ENCODE measurements at regions not wholly inside any gene's neighbourhood (a gene's known extent, or its start where the extent isn't known, plus 50 kb on each side); places are given as distances from the start of the nearest gene placed in this dataset.

GRCh38 chr1:55593298-55593697 is 378.1 kb upstream of the USP24 start:
- Mint-ChIP-seq H3K36me3 (ENCODE audit: low read depth, unreplicated experiment) (no peaks in the 10 kb centered on the region), H3K4me3 (ENCODE audit: unreplicated experiment) (no peak overlapping the region), H3K4me1 (ENCODE audit: unreplicated experiment) (no peaks in the 10 kb centered on the region), H3K27ac (ENCODE audit: unreplicated experiment) (no peak overlapping the region), H3K9me3 (ENCODE audit: unreplicated experiment) (no peaks in the 10 kb centered on the region), H3K27me3 (ENCODE audit: unreplicated experiment) (no peaks in the 10 kb centered on the region)
- DNase-seq (ENCODE audit: low spot score), result no peak
- no peak for TF ChIP-seq CTCF (IDR thresholded peaks at IDR 0.05; ENCODE audit: unreplicated experiment)

- Mint-ChIP-seq H3K9me3 (ENCODE audit: unreplicated experiment) (no peaks in the 10 kb centered on the region), H3K36me3 (ENCODE audit: low read depth, unreplicated experiment) (no peaks in the 10 kb centered on the region), H3K4me3 (ENCODE audit: unreplicated experiment) (no peak overlapping the region), H3K27ac (ENCODE audit: unreplicated experiment) (no peak overlapping the region), H3K4me1 (ENCODE audit: unreplicated experiment) (no peaks in the 10 kb centered on the region), H3K27me3 (ENCODE audit: unreplicated experiment) (no peaks in the 10 kb centered on the region)
- no peak for DNase-seq (ENCODE audit: low spot score)
- no peak for TF ChIP-seq CTCF (IDR thresholded peaks at IDR 0.05; ENCODE audit: unreplicated experiment)
Observed at GRCh38 chr1:55592122-55592521, 377.0 kb upstream of the USP24 start.

- H3K27ac Mint-ChIP-seq (ENCODE audit: unreplicated experiment), result no peak overlapping the region
- TF ChIP-seq CTCF (IDR thresholded peaks at IDR 0.05; ENCODE audit: unreplicated experiment), result no peak
- no peaks in the 10 kb centered on the region for H3K36me3 Mint-ChIP-seq (ENCODE audit: low read depth, unreplicated experiment)
Observed at GRCh38 chr1:55589671-55590297, 374.6 kb upstream of the USP24 start.

GRCh38 chr1:55588309-55588708 is 373.1 kb upstream of the USP24 start:
- H3K9me3 Mint-ChIP-seq (ENCODE audit: unreplicated experiment), result no peaks in the 10 kb centered on the region

More at GRCh38 chr1:55589671-55590297, 374.6 kb upstream of the USP24 start:
- Mint-ChIP-seq H3K9me3 (ENCODE audit: unreplicated experiment) (no peaks in the 10 kb centered on the region), H3K27me3 (ENCODE audit: unreplicated experiment) (peaks cover 3% of the 10 kb centered on the region), H3K4me3 (ENCODE audit: unreplicated experiment) (no peak overlapping the region), H3K4me1 (ENCODE audit: unreplicated experiment) (peaks cover 4% of the 10 kb centered on the region)
- no peak for DNase-seq (ENCODE audit: low spot score)

More at GRCh38 chr1:55588309-55588708, 373.1 kb upstream of the USP24 start:
- peaks cover 3% of the 10 kb centered on the region for H3K27me3 Mint-ChIP-seq (ENCODE audit: unreplicated experiment)
- DNase-seq (ENCODE audit: low spot score), result no peak
- TF ChIP-seq CTCF (IDR thresholded peaks at IDR 0.05; ENCODE audit: unreplicated experiment), result no peak
- no peaks in the 10 kb centered on the region for H3K36me3 Mint-ChIP-seq (ENCODE audit: low read depth, unreplicated experiment)
- no peak overlapping the region for H3K27ac Mint-ChIP-seq (ENCODE audit: unreplicated experiment)
- H3K4me1 Mint-ChIP-seq (ENCODE audit: unreplicated experiment), result peaks cover 4% of the 10 kb centered on the region
- H3K4me3 Mint-ChIP-seq (ENCODE audit: unreplicated experiment), result no peak overlapping the region

Measured in endothelial cell (in vitro differentiated cells).